ENCODE measurements at regions not wholly inside any gene's neighbourhood (a gene's known extent, or its start where the extent isn't known, plus 50 kb on each side); places are given as distances from the start of the nearest gene placed in this dataset.
A peak's percentile ranks its signal among the peaks of the same experiment; 100 is the strongest.

DNA sequence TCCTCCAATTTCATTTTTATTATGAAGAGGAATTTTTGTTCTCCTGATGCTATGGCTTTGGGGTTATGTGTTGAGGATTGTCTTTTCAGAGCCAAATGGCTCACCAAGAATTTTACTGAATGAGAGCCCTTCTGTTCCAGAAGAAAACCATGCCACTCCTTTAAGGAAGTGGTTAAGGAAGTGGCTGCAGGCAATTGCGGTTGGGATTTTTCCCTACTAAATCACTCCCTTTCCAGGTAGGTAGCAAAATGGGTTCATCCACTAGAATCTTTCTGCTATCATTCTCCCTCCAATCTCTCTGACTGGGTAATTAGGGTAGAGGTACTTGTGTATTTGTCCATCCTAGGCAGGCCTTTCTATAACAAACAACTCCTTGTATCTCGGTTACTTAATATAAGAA, 163.1 kb downstream of the TTC8 start:
- 60 to 100% (median 96%) methylated on average over 1 to 2 of the region's 2 CpGs; no CpG with 5 or more reads in 4 of the 10 experiments for WGBS, 10 experiments
- no peak overlapping the region for H3K4me3 ChIP-seq
- ATAC-seq (replicated peaks in 6 of 8), result no peak
- H3K4me1 ChIP-seq (replicated peaks in 1 of 2), result no peaks in the 10 kb centered on the region
- in situ Hi-C loops (cut with MboI; ENCODE audit: low pct_unique_long_range_greater_than_20kb in 2 of 9, low sequenced_read_pairs in 9 of 9, unreplicated experiment in 9 of 9), result no loop called here
- H3K27ac ChIP-seq, result no peak overlapping the region

GRCh38 chr14:88989911-88990310, 165.5 kb downstream of the TTC8 start:
- no peak for ATAC-seq (replicated peaks in 6 of 8)
- in situ Hi-C loops (cut with MboI; ENCODE audit: low pct_unique_long_range_greater_than_20kb in 2 of 9, low sequenced_read_pairs in 9 of 9, unreplicated experiment in 9 of 9), result no loop called here
- Histone ChIP-seq H3K4me1 (replicated peaks in 1 of 2) (no peaks in the 10 kb centered on the region), H3K27ac (no peak overlapping the region), H3K4me3 (no peak overlapping the region)
- 20 to 100% (median 57%) methylated on average over 1 of the region's 1 CpG; no CpG with 5 or more reads in 5 of the 10 experiments for WGBS, 10 experiments

DNA sequence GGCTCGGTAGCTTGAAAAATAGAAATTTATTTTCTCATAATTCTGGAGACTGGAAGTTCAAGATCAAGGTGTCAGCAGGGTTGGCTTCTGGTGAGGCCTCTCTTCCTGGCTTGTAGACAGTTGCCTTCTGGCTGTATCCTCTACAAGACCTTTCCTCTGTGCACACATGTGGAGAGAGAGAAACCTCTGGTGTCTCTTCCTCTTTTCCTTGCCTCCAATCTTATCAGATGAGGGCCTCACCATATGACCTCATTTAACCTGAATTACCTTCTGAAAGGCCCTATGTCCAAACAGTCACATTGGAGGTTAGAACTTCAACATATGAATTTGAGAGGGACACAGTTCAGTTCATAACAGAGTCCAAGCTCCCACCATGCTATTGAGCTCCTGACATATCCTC, 166.4 kb downstream of the TTC8 start:
- ATAC-seq (replicated peaks in 6 of 8), result no peak
- no peak overlapping the region for H3K4me3 ChIP-seq
- no peaks in the 10 kb centered on the region for H3K4me1 ChIP-seq (replicated peaks in 1 of 2)
- no peak overlapping the region for H3K27ac ChIP-seq
- in situ Hi-C loops (cut with MboI; ENCODE audit: low pct_unique_long_range_greater_than_20kb in 2 of 9, low sequenced_read_pairs in 9 of 9, unreplicated experiment in 9 of 9), result no loop called here
- 11 to 83% (median 38%) methylated on average over 1 of the region's 1 CpG; no CpG with 5 or more reads in 1 of the 10 experiments for WGBS, 10 experiments

DNA sequence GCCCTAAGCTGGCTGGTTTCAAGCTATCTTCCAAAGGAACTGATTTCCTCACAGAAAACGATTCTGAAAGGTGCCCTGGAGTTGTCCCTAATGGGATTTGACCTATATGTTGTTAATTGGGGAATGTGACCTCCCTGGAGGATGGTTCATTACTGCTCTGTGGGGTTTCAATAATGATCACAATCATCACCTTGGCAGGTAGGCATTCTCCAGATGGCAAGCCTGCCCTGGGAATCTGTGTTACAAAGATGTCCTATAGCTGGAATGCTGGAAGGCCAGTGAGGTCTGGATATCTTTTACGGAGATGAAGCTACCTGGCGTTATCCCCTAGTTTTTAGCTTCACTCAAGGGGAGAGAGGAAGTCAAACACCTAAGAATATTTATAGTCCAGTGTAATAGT, 167.6 kb downstream of the TTC8 start:
- Histone ChIP-seq H3K4me1 (replicated peaks in 1 of 2) (no peaks in the 10 kb centered on the region), H3K27ac (no peak overlapping the region), H3K4me3 (no peak overlapping the region)
- no peak for ATAC-seq (replicated peaks in 6 of 8)
- WGBS, 10 experiments, result 0 to 80% (median 50%) methylated on average over 1 to 3 of the region's 3 CpGs; no CpG with 5 or more reads in 3 of the 10 experiments
- in situ Hi-C loops (cut with MboI; ENCODE audit: low pct_unique_long_range_greater_than_20kb in 2 of 9, low sequenced_read_pairs in 9 of 9, unreplicated experiment in 9 of 9), result no loop called here

- H3K4me1 ChIP-seq (replicated peaks in 1 of 2), result no peaks in the 10 kb centered on the region
- no peak for ATAC-seq (replicated peaks in 6 of 8)
- in situ Hi-C loops (cut with MboI; ENCODE audit: low pct_unique_long_range_greater_than_20kb in 2 of 9, low sequenced_read_pairs in 9 of 9, unreplicated experiment in 9 of 9), result no loop called here
- 40 to 100% (median 75%) methylated on average over 1 to 2 of the region's 2 CpGs; no CpG with 5 or more reads in 2 of the 10 experiments for WGBS, 10 experiments
- no peak overlapping the region for H3K4me3 ChIP-seq
- no peak overlapping the region for H3K27ac ChIP-seq
Measured at GRCh38 chr14:88993946-88994345, 169.5 kb downstream of the TTC8 start.

GRCh38 chr14:88995437-88996198, 171.2 kb downstream of the TTC8 start:
- in situ Hi-C loops (cut with MboI; ENCODE audit: low pct_unique_long_range_greater_than_20kb in 2 of 9, low sequenced_read_pairs in 9 of 9, unreplicated experiment in 9 of 9), result no loop called here
- 19 to 90% (median 73%) methylated on average over 1 to 5 of the region's 9 CpGs; no CpG with 5 or more reads in 4 of the 10 experiments for WGBS, 10 experiments
- H3K4me1 ChIP-seq (replicated peaks in 1 of 2), result no peaks in the 10 kb centered on the region
- no peak for ATAC-seq (replicated peaks in 6 of 8)
- no peak overlapping the region for H3K4me3 ChIP-seq
- no peak overlapping the region for H3K27ac ChIP-seq

GRCh38 chr14:88998027-88998426, 173.6 kb downstream of the TTC8 start:
- H3K4me1 ChIP-seq (replicated peaks in 1 of 2), result no peaks in the 10 kb centered on the region
- in situ Hi-C loops (cut with MboI; ENCODE audit: low pct_unique_long_range_greater_than_20kb in 2 of 9, low sequenced_read_pairs in 9 of 9, unreplicated experiment in 9 of 9), result no loop called here
- 14 to 88% (median 67%) methylated on average over 1 of the region's 1 CpG; no CpG with 5 or more reads in 1 of the 10 experiments for WGBS, 10 experiments
- no peak for ATAC-seq (replicated peaks in 6 of 8)
- no peak overlapping the region for H3K27ac ChIP-seq
- H3K4me3 ChIP-seq, result no peak overlapping the region

DNA sequence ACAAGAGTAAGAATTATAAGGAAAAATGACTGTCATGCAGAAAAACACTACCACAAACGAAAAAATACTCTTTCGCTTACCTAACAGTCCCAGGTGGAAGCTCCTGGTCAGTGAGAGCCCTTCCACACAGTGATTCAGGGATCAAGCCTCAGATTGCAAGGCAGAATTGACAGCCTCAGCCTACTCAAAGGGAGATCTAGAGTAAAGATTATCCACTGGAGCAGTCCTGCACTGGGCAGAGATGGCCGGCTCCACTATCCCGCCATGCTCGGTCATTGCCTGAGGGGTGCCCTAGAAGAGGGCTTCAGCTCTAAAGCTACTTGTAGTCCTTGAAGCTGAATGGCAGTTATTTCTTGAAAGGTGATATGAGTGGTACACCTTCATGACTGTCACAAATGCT, 174.7 kb downstream of the TTC8 start:
- ATAC-seq (replicated peaks in 6 of 8), result no peak
- 56 to 88% (median 86%) methylated on average over 2 to 5 of the region's 5 CpGs; no CpG with 5 or more reads in 4 of the 10 experiments for WGBS, 10 experiments
- Histone ChIP-seq H3K27ac (no peak overlapping the region), H3K4me1 (replicated peaks in 1 of 2) (no peaks in the 10 kb centered on the region), H3K4me3 (no peak overlapping the region)
- in situ Hi-C loops (cut with MboI; ENCODE audit: low pct_unique_long_range_greater_than_20kb in 2 of 9, low sequenced_read_pairs in 9 of 9, unreplicated experiment in 9 of 9), result no loop called here

DNA sequence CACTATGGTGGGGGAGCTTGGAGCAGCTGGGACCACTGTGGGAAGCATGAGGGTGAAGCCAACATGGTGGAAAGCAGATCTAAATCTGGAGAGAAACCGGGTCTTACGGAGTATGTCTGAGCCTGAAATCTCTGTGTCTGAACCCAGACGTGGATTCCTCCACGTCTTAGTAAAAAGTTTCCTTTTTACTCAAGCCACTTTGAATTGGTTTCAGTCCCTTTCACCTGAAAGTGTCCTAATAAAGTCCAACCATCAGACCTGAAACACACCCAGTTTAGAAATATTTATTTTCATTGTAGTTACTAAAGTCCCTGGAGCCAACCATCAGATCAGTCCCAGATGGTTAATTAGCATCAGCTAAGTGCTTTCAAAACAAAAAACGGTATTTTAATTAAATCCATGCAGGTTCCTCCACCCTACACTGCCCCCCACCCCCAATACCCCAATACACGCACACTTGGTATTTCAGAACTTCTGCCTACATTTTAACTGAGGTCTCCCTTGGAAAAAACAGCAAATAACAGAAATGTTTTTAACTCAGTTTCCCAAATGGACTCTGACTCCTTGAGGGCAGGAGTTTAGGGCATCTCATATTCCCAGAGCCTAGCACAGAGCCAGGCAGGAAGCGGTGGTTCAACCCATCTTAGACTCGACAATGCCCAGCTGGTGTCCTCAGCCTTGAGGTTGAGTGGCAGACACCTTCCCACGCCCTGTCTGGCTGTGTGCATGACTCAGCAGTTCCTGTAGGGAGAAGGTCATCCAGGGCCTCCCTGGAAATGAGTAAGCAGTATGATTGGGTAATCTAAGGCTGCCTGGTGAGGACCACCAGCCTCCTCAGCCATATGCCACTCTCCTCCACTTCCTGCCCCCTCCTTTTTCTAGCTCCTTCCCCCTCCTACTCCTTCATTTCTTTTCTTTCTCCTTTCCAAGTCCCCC, 175.8 kb downstream of the TTC8 start:
- no peaks in the 10 kb centered on the region for H3K4me1 ChIP-seq (replicated peaks in 1 of 2)
- in situ Hi-C loops (cut with MboI; ENCODE audit: low pct_unique_long_range_greater_than_20kb in 2 of 9, low sequenced_read_pairs in 9 of 9, unreplicated experiment in 9 of 9), result loop anchor here in 1 of 9 experiments (25.0 kb wide), 1 partner anchor 313 kb away; no protein-coding TSS in a partner anchor
- 0 to 100% (median 78%) methylated on average over 1 to 8 of the region's 9 CpGs; no CpG with 5 or more reads in 4 of the 10 experiments for WGBS, 10 experiments
- peak in 5 of 8 experiments; percentile 31 to 87 (median 80) for ATAC-seq (replicated peaks in 6 of 8)
- no peak overlapping the region for H3K27ac ChIP-seq
- H3K4me3 ChIP-seq, result no peak overlapping the region

GRCh38 chr14:89004166-89004565, 179.7 kb downstream of the TTC8 start:
- no peak overlapping the region for H3K4me3 ChIP-seq
- no peaks in the 10 kb centered on the region for H3K4me1 ChIP-seq (replicated peaks in 1 of 2)
- H3K27ac ChIP-seq, result no peak overlapping the region
- in situ Hi-C loops (cut with MboI; ENCODE audit: low pct_unique_long_range_greater_than_20kb in 2 of 9, low sequenced_read_pairs in 9 of 9, unreplicated experiment in 9 of 9), result loop anchor here in 1 of 9 experiments (25.0 kb wide), 1 partner anchor 317 kb away; no protein-coding TSS in a partner anchor
- ATAC-seq (replicated peaks in 6 of 8), result peak in 3 of 8 experiments; percentile 69 to 83 (median 80)

- no peak overlapping the region for H3K4me3 ChIP-seq
- no peak overlapping the region for H3K27ac ChIP-seq
- in situ Hi-C loops (cut with MboI; ENCODE audit: low pct_unique_long_range_greater_than_20kb in 2 of 9, low sequenced_read_pairs in 9 of 9, unreplicated experiment in 9 of 9), result loop anchor here in 1 of 9 experiments (25.0 kb wide), 1 partner anchor 321 kb away; no protein-coding TSS in a partner anchor
- H3K4me1 ChIP-seq (replicated peaks in 1 of 2), result peaks cover 0 to 4% of the 10 kb centered on the region in 2 donors
- no peak for ATAC-seq (replicated peaks in 6 of 8)
Measured at GRCh38 chr14:89007906-89008305, 183.5 kb downstream of the TTC8 start.

- in situ Hi-C loops (cut with MboI; ENCODE audit: low pct_unique_long_range_greater_than_20kb in 2 of 9, low sequenced_read_pairs in 9 of 9, unreplicated experiment in 9 of 9), result loop anchor here in 1 of 9 experiments (25.0 kb wide), 1 partner anchor 324 kb away; no protein-coding TSS in a partner anchor
- Histone ChIP-seq H3K4me3 (no peak overlapping the region), H3K4me1 (replicated peaks in 1 of 2) (peaks cover 0 to 4% of the 10 kb centered on the region in 2 donors), H3K27ac (no peak overlapping the region)
- no peak for ATAC-seq (replicated peaks in 6 of 8)
- WGBS, 10 experiments, result 50 to 100% (median 78%) methylated on average over 1 to 10 of the region's 10 CpGs
Measured at GRCh38 chr14:89011355-89012281, 187.2 kb downstream of the TTC8 start.

All from motor neuron (in vitro differentiated cells).